Cardiac muscle cell (in vitro differentiated cells and primary cell): ENCODE measurements at regions not wholly inside any gene's neighbourhood (a gene's known extent, or its start where the extent isn't known, plus 50 kb on each side); places are given as distances from the start of the nearest gene placed in this dataset.

Experiments
- DNase-seq, 2 donors: peaks; one replicate each; pipeline versions ENCODE4 v3.0.0 to v3.0.0-alpha.2; 2010 to 2017; ENCODE audit warnings: low read depth in 1 of 2, low spot score in 1 of 2
- H3K27ac ChIP-seq: fragments of 200-600 bp; sonication (generic); 2 replicates; pipeline ENCODE4 v1.5.1; 2016
- H3K27me3 ChIP-seq: fragments of 200-600 bp; sonication (generic); 2 replicates; pipeline ENCODE4 v1.6.0; 2016; ENCODE audit warnings: control low read depth
- H3K36me3 ChIP-seq: fragments of 200-600 bp; sonication (generic); 2 replicates; pipeline ENCODE4 v1.5.1; 2016; ENCODE audit warnings: control low read depth
- H3K4me1 ChIP-seq: fragments of 200-600 bp; sonication (generic); 2 replicates; pipeline ENCODE4 v1.8.1; 2017; ENCODE audit warnings: low read depth, mild to moderate bottlenecking, mixed run types
- H3K4me3 ChIP-seq: fragments of 200-600 bp; sonication (generic); 2 replicates; pipeline ENCODE4 v1.5.1; 2016; ENCODE audit warnings: mild to moderate bottlenecking
- H3K9me3 ChIP-seq: fragments of 200-600 bp; sonication (generic); 2 replicates; pipeline ENCODE4 v1.5.1; 2017; ENCODE audit warnings: low read depth, mild to moderate bottlenecking, control low read depth
- TF ChIP-seq, protein P1 (sequence below): IDR thresholded peaks from 2 replicates; pipeline ENCODE4 v1.5.1; 2012; ENCODE audit warnings: low read depth, mild to moderate bottlenecking, low read length

GRCh38 chr21:30943243-30943642, 61.9 kb upstream of the KRTAP11-1 start:
- DNase-seq, result no peak
- Histone ChIP-seq H3K4me3 (no peak overlapping the region), H3K36me3 (no peaks in the 10 kb centered on the region), H3K27me3 (no peaks in the 10 kb centered on the region), H3K9me3 (no peaks in the 10 kb centered on the region), H3K27ac (no peak overlapping the region), H3K4me1 (no peaks in the 10 kb centered on the region)
- TF ChIP-seq, protein P1, sequence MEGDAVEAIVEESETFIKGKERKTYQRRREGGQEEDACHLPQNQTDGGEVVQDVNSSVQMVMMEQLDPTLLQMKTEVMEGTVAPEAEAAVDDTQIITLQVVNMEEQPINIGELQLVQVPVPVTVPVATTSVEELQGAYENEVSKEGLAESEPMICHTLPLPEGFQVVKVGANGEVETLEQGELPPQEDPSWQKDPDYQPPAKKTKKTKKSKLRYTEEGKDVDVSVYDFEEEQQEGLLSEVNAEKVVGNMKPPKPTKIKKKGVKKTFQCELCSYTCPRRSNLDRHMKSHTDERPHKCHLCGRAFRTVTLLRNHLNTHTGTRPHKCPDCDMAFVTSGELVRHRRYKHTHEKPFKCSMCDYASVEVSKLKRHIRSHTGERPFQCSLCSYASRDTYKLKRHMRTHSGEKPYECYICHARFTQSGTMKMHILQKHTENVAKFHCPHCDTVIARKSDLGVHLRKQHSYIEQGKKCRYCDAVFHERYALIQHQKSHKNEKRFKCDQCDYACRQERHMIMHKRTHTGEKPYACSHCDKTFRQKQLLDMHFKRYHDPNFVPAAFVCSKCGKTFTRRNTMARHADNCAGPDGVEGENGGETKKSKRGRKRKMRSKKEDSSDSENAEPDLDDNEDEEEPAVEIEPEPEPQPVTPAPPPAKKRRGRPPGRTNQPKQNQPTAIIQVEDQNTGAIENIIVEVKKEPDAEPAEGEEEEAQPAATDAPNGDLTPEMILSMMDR, result no peak

DNA sequence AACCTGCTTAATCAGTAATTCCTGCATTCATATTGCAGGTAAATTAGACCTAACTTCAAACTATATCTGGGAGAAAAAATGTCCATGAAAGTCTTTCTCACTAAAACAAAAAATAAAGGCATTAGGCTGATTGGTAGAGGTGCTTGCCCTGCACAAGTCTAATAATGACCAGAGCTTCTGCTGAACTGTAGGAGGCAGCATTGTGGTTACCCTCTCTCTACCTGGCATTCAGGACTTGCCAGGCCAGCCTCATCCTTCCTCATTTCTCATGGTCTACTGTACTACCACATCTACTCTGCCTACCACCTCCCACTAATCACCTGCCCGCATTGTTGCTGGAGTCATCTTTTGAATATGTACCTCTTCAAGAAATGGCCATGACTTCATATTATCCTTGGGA, 60.8 kb upstream of the KRTAP11-1 start:
- Histone ChIP-seq H3K9me3 (no peaks in the 10 kb centered on the region), H3K27ac (no peak overlapping the region), H3K36me3 (no peaks in the 10 kb centered on the region), H3K4me1 (no peaks in the 10 kb centered on the region), H3K27me3 (no peaks in the 10 kb centered on the region), H3K4me3 (no peak overlapping the region)
- TF ChIP-seq, protein P1, result no peak
- no peak for DNase-seq

DNA sequence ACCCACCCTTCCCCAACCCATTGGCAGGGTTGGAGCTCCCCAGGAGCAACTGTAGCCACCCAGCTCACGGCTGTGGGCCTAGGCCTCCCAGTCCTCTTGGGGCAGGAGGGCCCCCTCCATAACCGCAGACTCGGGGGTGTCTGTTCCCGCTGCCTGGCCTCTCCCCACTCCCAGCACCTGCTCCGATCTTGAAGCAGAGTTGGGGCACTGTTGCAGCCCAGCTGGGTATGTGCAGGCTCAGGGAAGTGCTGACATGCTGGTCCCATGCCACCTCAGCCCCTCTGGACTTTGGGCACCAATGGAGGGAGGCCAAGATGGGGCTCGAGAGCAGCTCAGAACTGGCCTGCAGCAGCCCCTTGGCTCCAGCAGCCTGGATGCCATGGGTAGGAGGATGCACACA, 54.8 kb upstream of the KRTAP11-1 start:
- TF ChIP-seq, protein P1, result no peak
- Histone ChIP-seq H3K9me3 (no peaks in the 10 kb centered on the region), H3K4me1 (no peaks in the 10 kb centered on the region), H3K36me3 (no peaks in the 10 kb centered on the region), H3K27ac (no peak overlapping the region), H3K4me3 (no peak overlapping the region), H3K27me3 (no peaks in the 10 kb centered on the region)
- DNase-seq, result no peak

DNA sequence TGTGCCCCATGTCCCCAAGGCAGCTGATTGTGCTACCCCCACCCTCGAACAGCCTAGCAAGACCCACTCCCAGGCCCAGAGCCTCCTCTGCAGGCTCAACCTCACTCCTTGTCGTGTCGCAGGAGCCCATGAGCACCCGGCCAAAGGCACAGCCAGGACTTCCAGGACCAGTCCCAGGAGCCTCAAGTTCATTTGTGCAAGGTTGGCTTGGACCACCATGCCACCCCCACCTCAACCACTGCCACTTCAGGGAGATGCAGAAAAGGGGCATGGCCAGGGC, 54.4 kb upstream of the KRTAP11-1 start:
- H3K4me1 ChIP-seq, result no peaks in the 10 kb centered on the region
- no peaks in the 10 kb centered on the region for H3K9me3 ChIP-seq
- no peaks in the 10 kb centered on the region for H3K27me3 ChIP-seq
- no peaks in the 10 kb centered on the region for H3K36me3 ChIP-seq
- TF ChIP-seq, protein P1, result no peak
- DNase-seq, result no peak
- H3K4me3 ChIP-seq, result no peak overlapping the region
- no peak overlapping the region for H3K27ac ChIP-seq

DNA sequence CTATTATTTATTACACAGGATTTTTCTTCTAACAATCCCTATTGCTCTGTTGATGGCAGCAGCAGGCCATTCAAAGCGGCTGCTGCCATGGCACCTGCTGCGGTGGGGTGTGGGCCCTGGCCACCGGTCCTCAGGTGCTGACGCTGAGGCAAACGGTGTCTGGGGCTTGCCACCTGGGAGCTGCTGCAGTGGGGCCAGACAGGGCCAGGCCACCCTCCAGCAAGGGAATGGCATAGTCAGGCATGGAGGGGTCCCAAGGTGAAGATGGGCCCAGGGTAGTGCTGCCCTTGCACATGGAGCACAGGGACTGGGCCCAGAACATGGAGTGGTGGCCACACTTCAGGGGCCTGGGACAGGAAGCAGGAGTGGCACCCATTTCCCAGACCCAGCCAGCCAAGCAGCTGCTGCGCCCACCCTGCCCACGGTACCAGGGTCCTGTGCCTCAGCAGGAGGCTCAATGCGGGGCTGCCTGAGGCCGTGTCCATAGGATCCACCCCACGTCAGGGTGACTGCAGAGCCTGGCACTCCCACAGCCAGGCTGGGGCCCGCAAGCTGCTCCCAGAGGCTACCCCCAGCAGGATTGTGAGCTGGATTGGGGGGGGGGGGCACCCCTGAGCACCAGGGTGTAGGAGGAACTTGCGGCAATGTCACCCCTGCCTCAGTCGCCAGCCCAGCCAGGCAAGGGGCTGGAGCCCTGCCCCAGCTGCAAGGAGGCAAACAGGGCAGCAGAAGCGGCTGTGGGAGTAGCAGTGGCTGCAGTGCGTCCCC, 53.9 kb upstream of the KRTAP11-1 start:
- TF ChIP-seq, protein P1, result no peak
- Histone ChIP-seq H3K36me3 (no peaks in the 10 kb centered on the region), H3K9me3 (no peaks in the 10 kb centered on the region), H3K27ac (no peak overlapping the region), H3K4me3 (no peak overlapping the region), H3K27me3 (no peaks in the 10 kb centered on the region), H3K4me1 (no peaks in the 10 kb centered on the region)
- DNase-seq, result no peak
